H1 (cell line): ENCODE measurements at regions not wholly inside any gene's neighbourhood (a gene's known extent, or its start where the extent isn't known, plus 50 kb on each side); places are given as distances from the start of the nearest gene placed in this dataset.

Source experiments
- CTCF ChIA-PET: fragments of 300-600 bp; sonication (Branson Sonifier 250); formaldehyde crosslinking; loops from one replicate; lab custom pipeline; 2021; ENCODE audit not compliant: partially characterized antibody; lab: Charles Lee
- POLR2A ChIA-PET: fragments of 300-600 bp; sonication (Branson Sonifier 250); formaldehyde crosslinking; loops from one replicate; lab custom pipeline; 2021; ENCODE audit warnings: inconsistent platforms; ENCODE audit not compliant: partially characterized antibody; lab: Charles Lee
- DNase-seq, 2 experiments: peaks; one replicate each; pipeline versions ENCODE4 v3.0.0 to v3.0.0-alpha.2; 2010 to 2022; ENCODE audit warnings: low spot score in 2 of 2, low read depth in 1 of 2, mixed read lengths in 1 of 2
- FAIRE-seq: peaks from 2 replicates; lab custom pipeline; 2011; peaks lifted over from hg19 to GRCh38; lab: Jason Lieb, UNC
- H2AFZ ChIP-seq: 2 replicates; pipeline ENCODE4 v1.8.1; 2012; ENCODE audit warnings: low read length, inconsistent platforms
- H2AK5ac ChIP-seq: 2 replicates; pipeline ENCODE4 v1.6.1; 2013; ENCODE audit warnings: low read depth, low read length
- H2BK120ac ChIP-seq: replicated peaks from 2 replicates; pipeline ENCODE3; 2013; ENCODE audit warnings: low read depth, low read length, inconsistent platforms
- H2BK12ac ChIP-seq: 2 replicates; pipeline ENCODE4 v1.6.1; 2013; ENCODE audit warnings: low read depth, low read length
- H2BK15ac ChIP-seq: 2 replicates; pipeline ENCODE4 v1.6.1; 2013; ENCODE audit warnings: low read length
- H2BK20ac ChIP-seq: 2 replicates; pipeline ENCODE4 v1.6.1; 2013; ENCODE audit warnings: low read length
- H2BK5ac ChIP-seq: 2 replicates; pipeline ENCODE4 v1.6.1; 2013; ENCODE audit warnings: low read depth, low read length
- H3K14ac ChIP-seq: 2 replicates; pipeline ENCODE4 v1.6.1; 2013; ENCODE audit warnings: inconsistent platforms; ENCODE audit not compliant: insufficient read length
- H3K18ac ChIP-seq: 2 replicates; pipeline ENCODE4 v1.6.1; 2013; ENCODE audit warnings: low read length; ENCODE audit errors: extremely low read depth
- H3K23ac ChIP-seq: 2 replicates; pipeline ENCODE4 v1.6.1; 2013; ENCODE audit warnings: inconsistent platforms; ENCODE audit not compliant: insufficient read length
- H3K23me2 ChIP-seq: 2 replicates; pipeline ENCODE4 v1.6.1; 2013; ENCODE audit warnings: low read depth, low read length
- H3K27ac ChIP-seq: 2 replicates; pipeline ENCODE4 v1.6.1; 2011; ENCODE audit warnings: low read depth, low read length, inconsistent platforms
- H3K27me3 ChIP-seq, 4 experiments: replicated peaks in 1 of 4; 1 replicate in 1 of 4; 2 replicates in 3 of 4; pipeline versions ENCODE4 v1.6.1 to v1.8.1; 2011 to 2013; ENCODE audit warnings: low read length in 3 of 4, mild to moderate bottlenecking in 3 of 4, inconsistent platforms in 2 of 4, mixed read lengths in 2 of 4, moderate library complexity in 1 of 4; ENCODE audit not compliant: control insufficient read depth in 3 of 4, insufficient read depth in 3 of 4; ENCODE audit errors: extremely low read depth in 1 of 4
- H3K36me3 ChIP-seq, 4 experiments: 2 replicates each; pipeline versions ENCODE4 v1.6.1 to v1.8.1; 2011 to 2013; ENCODE audit warnings: mild to moderate bottlenecking in 4 of 4, low read length in 3 of 4, moderate library complexity in 2 of 4, control low read depth in 1 of 4, inconsistent platforms in 1 of 4; ENCODE audit not compliant: insufficient read depth in 4 of 4, control insufficient read depth in 2 of 4
- H3K4ac ChIP-seq: replicated peaks from 2 replicates; pipeline ENCODE3; 2013; ENCODE audit warnings: low read length, low read depth, mixed read lengths, inconsistent platforms; ENCODE audit not compliant: insufficient read length
- H3K4me1 ChIP-seq, 4 experiments: replicated peaks in 1 of 4; 1 replicate in 1 of 4; 2 replicates in 3 of 4; pipeline versions ENCODE4 v1.6.1 to v1.8.1; 2011 to 2013; ENCODE audit warnings: low read length in 3 of 4, inconsistent platforms in 2 of 4, mixed read lengths in 1 of 4; ENCODE audit not compliant: insufficient read depth in 4 of 4, control insufficient read depth in 3 of 4
- H3K4me2 ChIP-seq, 2 experiments: 2 replicates each; pipeline versions ENCODE4 v1.6.1 to v1.8.1; 2011 to 2013; ENCODE audit warnings: low read depth in 2 of 2, low read length in 2 of 2, control low read depth in 1 of 2, inconsistent platforms in 1 of 2, mild to moderate bottlenecking in 1 of 2; ENCODE audit not compliant: insufficient read depth in 1 of 2
- H3K4me3 ChIP-seq, 4 experiments: fragments of 200-600, 300-600 bp in 1 of 4; sonication (generic), shearing (Covaris generic), sonication (Bioruptor Twin) in 1 of 4; 2 replicates each; pipeline versions ENCODE4 v1.5.1 to v1.8.1; 2011 to 2016; ENCODE audit warnings: low read length in 4 of 4, low read depth in 3 of 4, control low read depth in 2 of 4, inconsistent platforms in 2 of 4, mild to moderate bottlenecking in 2 of 4, mixed read lengths in 1 of 4, moderate library complexity in 1 of 4; ENCODE audit not compliant: insufficient read depth in 2 of 4; ENCODE audit errors: extremely low read depth in 1 of 4
- H3K56ac ChIP-seq: replicated peaks from 2 replicates; pipeline ENCODE3; 2013; ENCODE audit warnings: low read depth, mild to moderate bottlenecking, mixed read lengths, low read length, inconsistent platforms; ENCODE audit not compliant: insufficient read length
- H3K79me1 ChIP-seq: 2 replicates; pipeline ENCODE4 v1.6.1; 2013; ENCODE audit warnings: low read depth, low read length, control low read depth
- H3K79me2 ChIP-seq, 2 experiments: 2 replicates each; pipeline versions ENCODE4 v1.6.1 to v1.8.1; 2012 to 2013; ENCODE audit warnings: low read length in 2 of 2, mild to moderate bottlenecking in 2 of 2, inconsistent platforms in 1 of 2; ENCODE audit not compliant: insufficient read depth in 2 of 2, control insufficient read depth in 1 of 2
- H3K9ac ChIP-seq, 4 experiments: replicated peaks in 1 of 4; 1 replicate in 1 of 4; 2 replicates in 3 of 4; pipeline versions ENCODE4 v1.6.1 to v1.8.1; 2011 to 2013; ENCODE audit warnings: low read depth in 3 of 4, low read length in 3 of 4, control low read depth in 2 of 4, mild to moderate bottlenecking in 2 of 4, moderate library complexity in 2 of 4, inconsistent platforms in 1 of 4; ENCODE audit errors: extremely low read depth in 1 of 4
- H3K9me3 ChIP-seq, 2 experiments: 2 replicates each; pipeline versions ENCODE4 v1.6.1 to v1.8.1; 2012 to 2013; ENCODE audit warnings: mild to moderate bottlenecking in 2 of 2, moderate library complexity in 2 of 2, control low read depth in 1 of 2, inconsistent platforms in 1 of 2, low read depth in 1 of 2, low read length in 1 of 2, mixed read lengths in 1 of 2; ENCODE audit not compliant: insufficient read depth in 2 of 2
- H4K20me1 ChIP-seq, 2 experiments: replicated peaks in 1 of 2; 2 replicates each; pipeline versions ENCODE3 to v1.8.1; 2011 to 2013; ENCODE audit warnings: inconsistent platforms in 2 of 2, low read length in 2 of 2, mild to moderate bottlenecking in 1 of 2; ENCODE audit not compliant: insufficient read depth in 2 of 2, control insufficient read depth in 1 of 2
- H4K5ac ChIP-seq: 2 replicates; pipeline ENCODE4 v1.6.1; 2013; ENCODE audit warnings: low read length, low read depth, mixed read lengths, inconsistent platforms; ENCODE audit not compliant: insufficient read length
- H4K8ac ChIP-seq: 2 replicates; pipeline ENCODE4 v1.8.0; 2013; ENCODE audit warnings: mild to moderate bottlenecking, moderate library complexity, low read length, inconsistent platforms; ENCODE audit not compliant: insufficient read depth; ENCODE audit errors: extremely low read depth
- H4K91ac ChIP-seq: replicated peaks from 2 replicates; pipeline ENCODE3; 2013; ENCODE audit warnings: low read length, mixed read lengths, inconsistent platforms; ENCODE audit not compliant: insufficient read length
- CREB1 ChIP-seq: IDR thresholded peaks from 2 replicates; pipeline ENCODE4 v1.6.1; 2012; ENCODE audit warnings: inconsistent platforms
- CTBP2 ChIP-seq: IDR thresholded peaks from 2 replicates; pipeline ENCODE4 v1.7.0; 2011; ENCODE audit warnings: borderline replicate concordance, mild to moderate bottlenecking, moderate library complexity, mixed read lengths, low read length; ENCODE audit not compliant: insufficient read depth, insufficient read length
- EGR1 ChIP-seq: IDR thresholded peaks from 2 replicates; pipeline ENCODE4 v1.6.1; 2011; ENCODE audit warnings: low read depth, low read length, borderline replicate concordance
- JUND ChIP-seq: IDR thresholded peaks from 2 replicates; pipeline ENCODE4 v1.6.1; 2011; ENCODE audit warnings: mild to moderate bottlenecking, improper control_type of control experiment, low read length
- RBBP5 ChIP-seq: IDR thresholded peaks from 2 replicates; pipeline ENCODE4 v1.7.1; 2012; ENCODE audit warnings: low read depth, mild to moderate bottlenecking, inconsistent platforms, low read length, moderate library complexity, borderline replicate concordance
- RXRA ChIP-seq: IDR thresholded peaks from 2 replicates; pipeline ENCODE4 v1.6.1; 2011; ENCODE audit warnings: low read depth, mild to moderate bottlenecking, low read length, moderate library complexity; ENCODE audit not compliant: insufficient read depth
- SAP30 ChIP-seq: fragments of 300-600 bp; sonication (generic); IDR thresholded peaks from 2 replicates; pipeline ENCODE4 v1.7.1; 2012; ENCODE audit warnings: low read length, moderate library complexity, mild to moderate bottlenecking, inconsistent platforms; ENCODE audit not compliant: insufficient read depth, insufficient replicate concordance
- SIN3A ChIP-seq, 2 experiments: IDR thresholded peaks in 1 of 2; conservative IDR thresholded peaks in 1 of 2; 2 replicates each; pipeline ENCODE4 v1.6.1; 2011 to 2012; ENCODE audit warnings: low read length in 2 of 2, improper control_type of control experiment in 1 of 2, low read depth in 1 of 2, mild to moderate bottlenecking in 1 of 2
- SRF ChIP-seq: IDR thresholded peaks from 2 replicates; pipeline ENCODE4 v1.6.1; 2011; ENCODE audit warnings: mild to moderate bottlenecking, low read depth, low read length, moderate library complexity
- TCF12 ChIP-seq: IDR thresholded peaks from 2 replicates; pipeline ENCODE4 v1.6.1; 2011; ENCODE audit warnings: low read depth, mild to moderate bottlenecking, low read length
- TEAD4 ChIP-seq: IDR thresholded peaks from 2 replicates; pipeline ENCODE4 v1.6.1; 2012; ENCODE audit warnings: low read depth, low read length, inconsistent platforms, mixed read lengths
- WGBS, 2 experiments: shearing (Covaris generic) in 1 of 2; methylation state at CpG; one replicate each; pipeline versions ENCODE4 v1.1.6 to v1.1.7; 2013 to 2015; ENCODE audit warnings: low lambda C conversion rate in 2 of 2, mixed read lengths in 2 of 2, inconsistent platforms in 1 of 2, low coverage in 1 of 2, missing lambda C conversion rate in 1 of 2; ENCODE audit not compliant: insufficient replicate concordance in 2 of 2, insufficient coverage in 1 of 2, insufficient read length in 1 of 2; ENCODE audit errors: extremely low coverage in 1 of 2, missing lambda C conversion rate in 1 of 2; 5-methylcytosine and 5-hydroxymethylcytosine counted together
- TF ChIP-seq, protein P1 (sequence below): IDR thresholded peaks from 2 replicates; pipeline ENCODE4 v1.6.1; 2011; ENCODE audit warnings: low read length, improper control_type of control experiment
- TF ChIP-seq, protein P2 (sequence below): IDR thresholded peaks from 2 replicates; pipeline ENCODE4 v1.6.1; 2012; ENCODE audit warnings: inconsistent platforms

DNA sequence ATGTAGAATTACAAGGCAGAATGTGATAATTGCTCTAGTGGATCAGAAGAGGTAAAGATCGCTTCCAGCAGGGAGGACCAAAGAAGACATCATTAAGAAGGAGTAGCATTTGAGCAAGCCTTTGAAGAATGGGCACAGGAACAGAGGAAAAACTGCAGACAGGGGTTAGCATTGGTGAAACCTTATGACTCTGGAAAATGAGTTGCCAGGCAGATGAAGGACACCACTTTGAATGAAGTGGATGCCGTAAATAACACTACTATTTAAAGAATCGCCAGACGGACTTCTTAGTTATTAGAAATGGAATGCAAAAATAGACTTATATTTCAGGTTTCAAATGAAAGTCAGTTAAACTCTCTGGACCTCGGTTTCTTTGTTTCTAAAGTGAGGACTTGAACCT, 727.7 kb downstream of the USP25 start:
- ChIA-PET POLR2A (no interaction called here), CTCF (interaction anchor here (1.0 kb wide), 1 partner anchor 8 kb away, joined by 3 read pairs; no protein-coding TSS in a partner anchor)
- Histone ChIP-seq H2BK12ac (no peak overlapping the region), H2BK120ac (no peak overlapping the region), H3K9me3 (no peaks in the 10 kb centered on the region), H4K5ac (no peak overlapping the region), H3K23ac (no peak overlapping the region), H2AFZ (no peak overlapping the region), H3K9ac (no peak overlapping the region), H2BK20ac (no peak overlapping the region), H4K20me1 (no peaks in the 10 kb centered on the region), H3K18ac (no peak overlapping the region), H3K27ac (no peak overlapping the region), H2BK15ac (no peak overlapping the region), H3K56ac (no peak overlapping the region), H3K4me1 (no peaks in the 10 kb centered on the region), H2AK5ac (no peak overlapping the region), H3K23me2 (no peaks in the 10 kb centered on the region), H4K8ac (no peak overlapping the region), H3K4me3 (no peak overlapping the region), H2BK5ac (no peak overlapping the region), H4K91ac (no peak overlapping the region), H3K4ac (no peak overlapping the region), H3K79me2 (no peaks in the 10 kb centered on the region), H3K79me1 (no peaks in the 10 kb centered on the region), H3K14ac (no peak overlapping the region), H3K36me3 (no peaks in the 10 kb centered on the region), H3K27me3 (no peaks in the 10 kb centered on the region), H3K4me2 (no peak overlapping the region)
- WGBS, 2 experiments = 89% methylated on average over 5 of the region's 5 CpGs; no CpG with 5 or more reads in 1 of the 2 experiments
- DNase-seq (no peak), FAIRE-seq (no peak)
- no peak for TF ChIP-seq RBBP5
- no peak for TF ChIP-seq EGR1
- no peak for TF ChIP-seq TEAD4
- TF ChIP-seq, protein P1, sequence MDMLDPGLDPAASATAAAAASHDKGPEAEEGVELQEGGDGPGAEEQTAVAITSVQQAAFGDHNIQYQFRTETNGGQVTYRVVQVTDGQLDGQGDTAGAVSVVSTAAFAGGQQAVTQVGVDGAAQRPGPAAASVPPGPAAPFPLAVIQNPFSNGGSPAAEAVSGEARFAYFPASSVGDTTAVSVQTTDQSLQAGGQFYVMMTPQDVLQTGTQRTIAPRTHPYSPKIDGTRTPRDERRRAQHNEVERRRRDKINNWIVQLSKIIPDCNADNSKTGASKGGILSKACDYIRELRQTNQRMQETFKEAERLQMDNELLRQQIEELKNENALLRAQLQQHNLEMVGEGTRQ = no peak
- no peak for TF ChIP-seq JUND
- TF ChIP-seq RXRA = no peak
- TF ChIP-seq SRF = no peak
- TF ChIP-seq SAP30 = no peak
- no peak for TF ChIP-seq CTBP2
- TF ChIP-seq, protein P2, sequence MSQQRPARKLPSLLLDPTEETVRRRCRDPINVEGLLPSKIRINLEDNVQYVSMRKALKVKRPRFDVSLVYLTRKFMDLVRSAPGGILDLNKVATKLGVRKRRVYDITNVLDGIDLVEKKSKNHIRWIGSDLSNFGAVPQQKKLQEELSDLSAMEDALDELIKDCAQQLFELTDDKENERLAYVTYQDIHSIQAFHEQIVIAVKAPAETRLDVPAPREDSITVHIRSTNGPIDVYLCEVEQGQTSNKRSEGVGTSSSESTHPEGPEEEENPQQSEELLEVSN = no peak
- no peak for TF ChIP-seq CREB1
- TF ChIP-seq TCF12 = no peak
- TF ChIP-seq SIN3A (conservative IDR thresholded peaks at IDR 0.05 in 1 of 2, IDR thresholded peaks at IDR 0.05 in 1 of 2; ENCODE audit: low read depth in 1 of 2, low read length in 2 of 2) = no peak
